K562 (cell line): ENCODE measurements at regions not wholly inside any gene's neighbourhood (a gene's known extent, or its start where the extent isn't known, plus 50 kb on each side); places are given as distances from the start of the nearest gene placed in this dataset.

Source experiments
- BACH1 ChIP-seq: fragments of 200-800 bp; sonication (Bioruptor generic); IDR thresholded peaks from 2 replicates; pipeline ENCODE4 v1.6.1; 2016; ENCODE audit warnings: missing genetic modification characterization, missing compliant biosample characterization
- ESRRA ChIP-seq: fragments of 450-650 bp; IDR thresholded peaks from 2 replicates; pipeline ENCODE4 v1.6.1; 2014; ENCODE audit warnings: low read depth, mild to moderate bottlenecking, moderate library complexity, borderline replicate concordance
- ETS2 ChIP-seq: IDR thresholded peaks from 2 replicates; pipeline ENCODE4 v1.6.1; 2016; ENCODE audit warnings: borderline replicate concordance, missing genetic modification characterization, mild to moderate bottlenecking, moderate library complexity, missing compliant biosample characterization; ENCODE audit not compliant: poor library complexity, severe bottlenecking
- HIVEP1 ChIP-seq: fragments of 250-450 bp; sonication (Bioruptor Pico); IDR thresholded peaks from 2 replicates; pipeline ENCODE4 v1.4.0; 2020; ENCODE audit warnings: mild to moderate bottlenecking
- KDM1A ChIP-seq, 2 experiments: fragments of 450-650 bp; IDR thresholded peaks; 2 replicates each; pipeline ENCODE4 v1.6.1; 2016; ENCODE audit warnings: mild to moderate bottlenecking in 2 of 2
- POLR3A ChIP-seq: IDR thresholded peaks from 2 replicates; pipeline ENCODE4 v1.6.1; 2011; ENCODE audit warnings: borderline replicate concordance, mild to moderate bottlenecking, moderate library complexity; ENCODE audit not compliant: insufficient read length, insufficient read depth; ENCODE audit errors: extremely low read depth
- PRDM10 ChIP-seq: fragments of 450-650 bp; IDR thresholded peaks from 2 replicates; pipeline ENCODE4 v1.6.1; 2018; ENCODE audit not compliant: partially characterized antibody
- YBX1 ChIP-seq: fragments of 450-650 bp; IDR thresholded peaks from 2 replicates; pipeline ENCODE4 v1.7.1; 2016; ENCODE audit warnings: mild to moderate bottlenecking
- ZFP30 ChIP-seq: fragments of 250-450 bp; sonication (Bioruptor Pico); IDR thresholded peaks from 2 replicates; pipeline ENCODE4 v1.8.0; 2022; ENCODE audit warnings: moderate library complexity, mild to moderate bottlenecking, inconsistent platforms, borderline replicate concordance
- ZNF134 ChIP-seq: fragments of 250-450 bp; sonication (Bioruptor Pico); conservative IDR thresholded peaks from 2 replicates; pipeline ENCODE4 v1.4.0; 2020
- ZNF436 ChIP-seq: fragments of 250-450, 450-650 bp; sonication (Bioruptor Pico); formaldehyde crosslinking; IDR thresholded peaks from 2 replicates; pipeline ENCODE4 v1.7.0; 2020; ENCODE audit warnings: mild to moderate bottlenecking
- ZNF76 ChIP-seq: fragments of 250-450 bp; sonication (Bioruptor Pico); IDR thresholded peaks from 2 replicates; pipeline ENCODE4 v1.4.0; 2020; ENCODE audit warnings: mild to moderate bottlenecking, moderate library complexity, borderline replicate concordance
- TF ChIP-seq, protein P1 (sequence below): fragments of 250-450 bp; sonication (Bioruptor Pico); IDR thresholded peaks from 2 replicates; pipeline ENCODE4 v1.5.1; 2021; ENCODE audit warnings: mild to moderate bottlenecking
- TF ChIP-seq, protein P2 (sequence below), 3 experiments: IDR thresholded peaks in 2 of 3; conservative IDR thresholded peaks in 1 of 3; 2 replicates each; pipeline ENCODE4 v1.5.1; 2011 to 2012; ENCODE audit warnings: low read length in 3 of 3, mild to moderate bottlenecking in 3 of 3, control low read depth in 2 of 3, improper control_type of control experiment in 1 of 3, inconsistent platforms in 1 of 3, low read depth in 1 of 3, mixed read lengths in 1 of 3, moderate library complexity in 1 of 3; ENCODE audit not compliant: insufficient read depth in 2 of 3

DNA sequence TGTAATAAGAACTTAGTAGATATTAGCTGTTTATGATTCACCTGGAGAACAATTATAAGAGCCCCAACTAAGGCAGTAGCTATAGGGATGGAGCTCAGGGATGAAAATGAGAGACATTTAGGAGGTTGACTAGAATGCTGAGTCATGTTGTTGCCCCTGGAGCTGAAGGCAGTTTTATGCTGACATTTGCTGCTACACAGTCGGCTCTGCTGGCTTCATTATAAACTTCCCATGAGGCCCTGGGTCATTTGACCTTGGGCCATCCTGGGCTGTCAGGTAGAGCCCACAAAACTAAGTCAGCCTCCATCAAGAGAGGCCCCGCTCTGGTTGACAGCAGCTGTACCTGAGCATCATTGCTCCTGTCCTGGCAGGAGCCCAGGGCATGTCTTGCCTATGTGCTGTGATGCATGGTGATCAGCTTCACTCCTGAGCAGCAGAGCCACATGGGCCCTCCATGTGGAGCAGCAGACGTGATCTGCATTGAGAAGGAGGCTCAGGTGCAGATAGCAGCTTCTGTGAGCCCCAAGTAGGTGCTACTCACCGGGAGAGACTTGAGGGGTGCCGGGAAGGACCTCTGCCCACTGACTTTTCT, 112.4 kb downstream of the TBX19 start (continued):
- no peak for TF ChIP-seq PRDM10
- TF ChIP-seq, protein P1, sequence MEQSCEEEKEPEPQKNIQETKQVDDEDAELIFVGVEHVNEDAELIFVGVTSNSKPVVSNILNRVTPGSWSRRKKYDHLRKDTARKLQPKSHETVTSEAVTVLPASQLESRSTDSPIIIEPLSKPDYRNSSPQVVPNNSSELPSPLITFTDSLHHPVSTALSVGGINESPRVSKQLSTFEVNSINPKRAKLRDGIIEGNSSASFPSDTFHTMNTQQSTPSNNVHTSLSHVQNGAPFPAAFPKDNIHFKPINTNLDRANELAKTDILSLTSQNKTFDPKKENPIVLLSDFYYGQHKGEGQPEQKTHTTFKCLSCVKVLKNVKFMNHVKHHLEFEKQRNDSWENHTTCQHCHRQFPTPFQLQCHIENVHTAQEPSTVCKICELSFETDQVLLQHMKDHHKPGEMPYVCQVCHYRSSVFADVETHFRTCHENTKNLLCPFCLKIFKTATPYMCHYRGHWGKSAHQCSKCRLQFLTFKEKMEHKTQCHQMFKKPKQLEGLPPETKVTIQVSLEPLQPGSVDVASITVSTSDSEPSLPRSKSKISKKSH (CRISPR knock-in tag), result no peak
- TF ChIP-seq KDM1A (IDR thresholded peaks at IDR 0.05), result no peak
- TF ChIP-seq, protein P2, sequence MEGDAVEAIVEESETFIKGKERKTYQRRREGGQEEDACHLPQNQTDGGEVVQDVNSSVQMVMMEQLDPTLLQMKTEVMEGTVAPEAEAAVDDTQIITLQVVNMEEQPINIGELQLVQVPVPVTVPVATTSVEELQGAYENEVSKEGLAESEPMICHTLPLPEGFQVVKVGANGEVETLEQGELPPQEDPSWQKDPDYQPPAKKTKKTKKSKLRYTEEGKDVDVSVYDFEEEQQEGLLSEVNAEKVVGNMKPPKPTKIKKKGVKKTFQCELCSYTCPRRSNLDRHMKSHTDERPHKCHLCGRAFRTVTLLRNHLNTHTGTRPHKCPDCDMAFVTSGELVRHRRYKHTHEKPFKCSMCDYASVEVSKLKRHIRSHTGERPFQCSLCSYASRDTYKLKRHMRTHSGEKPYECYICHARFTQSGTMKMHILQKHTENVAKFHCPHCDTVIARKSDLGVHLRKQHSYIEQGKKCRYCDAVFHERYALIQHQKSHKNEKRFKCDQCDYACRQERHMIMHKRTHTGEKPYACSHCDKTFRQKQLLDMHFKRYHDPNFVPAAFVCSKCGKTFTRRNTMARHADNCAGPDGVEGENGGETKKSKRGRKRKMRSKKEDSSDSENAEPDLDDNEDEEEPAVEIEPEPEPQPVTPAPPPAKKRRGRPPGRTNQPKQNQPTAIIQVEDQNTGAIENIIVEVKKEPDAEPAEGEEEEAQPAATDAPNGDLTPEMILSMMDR (IDR thresholded peaks at IDR 0.05 in 2 of 3, conservative IDR thresholded peaks at IDR 0.05 in 1 of 3; ENCODE audit: insufficient read depth in 2 of 3, low read depth in 1 of 3, low read length in 3 of 3), result no peak
- peak; percentile 70 for TF ChIP-seq ESRRA
- no peak for TF ChIP-seq ZNF76 (CRISPR knock-in tag)
- TF ChIP-seq ZNF436, result no peak
- TF ChIP-seq ZFP30 (CRISPR knock-in tag), result no peak
- TF ChIP-seq HIVEP1, result no peak
- no peak for TF ChIP-seq ZNF134 (CRISPR knock-in tag)
- TF ChIP-seq YBX1, result no peak
- TF ChIP-seq POLR3A, result no peak
- peak; percentile 93 for TF ChIP-seq BACH1 (tag)
- TF ChIP-seq ETS2 (tag), result no peak
- TF ChIP-seq, all 486 proteins: peak for 12
